DMS53 treated with DMSO at 0.1 percent for 48 hours (cell line): ENCODE measurements at regions not wholly inside any gene's neighbourhood (a gene's known extent, or its start where the extent isn't known, plus 50 kb on each side); places are given as distances from the start of the nearest gene placed in this dataset.
A peak's percentile ranks its signal among the peaks of the same experiment; 100 is the strongest.

ENCODE experiments used
- DNase-seq: peaks from one replicate; lab custom pipeline; 2025; ENCODE audit not compliant: unreplicated experiment; lab: John Stamatoyannopoulos, UW

DNA sequence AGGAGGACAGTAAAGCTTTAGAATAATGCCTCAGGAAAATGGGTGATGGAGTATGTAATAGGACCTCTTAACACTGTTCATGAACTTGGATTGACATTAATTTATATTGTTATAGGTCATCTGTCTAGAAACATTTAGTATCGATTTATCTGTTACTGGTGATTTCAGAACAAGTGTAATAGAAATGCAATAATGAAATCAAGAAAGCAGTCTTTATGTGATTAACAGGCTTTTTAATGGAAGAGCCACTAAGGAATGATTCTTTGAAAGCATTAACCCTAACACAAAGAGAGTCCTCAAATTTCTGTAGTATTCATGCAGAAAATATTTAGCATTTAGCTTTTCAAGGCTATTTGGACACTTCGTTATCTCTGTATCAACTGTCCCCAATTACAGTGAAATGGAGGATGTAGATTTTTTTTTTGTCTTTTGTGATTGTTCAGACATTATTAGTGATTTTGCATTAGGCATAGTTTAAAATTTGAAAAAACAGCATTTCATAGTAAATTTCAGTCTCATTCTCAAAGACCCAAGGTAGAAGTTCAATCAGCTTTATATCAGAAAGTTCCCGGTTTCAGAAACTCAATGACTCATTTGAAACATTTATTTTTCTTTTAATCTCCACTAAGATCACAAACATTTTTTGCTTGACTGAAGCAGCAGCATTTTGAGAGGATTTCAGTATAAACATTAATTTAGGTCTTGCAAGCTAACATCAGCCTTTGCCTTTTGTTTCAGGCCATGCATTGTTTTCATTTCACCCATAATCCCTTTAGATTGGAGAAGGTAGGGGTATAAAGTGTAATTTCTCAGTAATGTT is 56.3 kb downstream of the AGTR2 start:
- DNase-seq: no peak

DNA sequence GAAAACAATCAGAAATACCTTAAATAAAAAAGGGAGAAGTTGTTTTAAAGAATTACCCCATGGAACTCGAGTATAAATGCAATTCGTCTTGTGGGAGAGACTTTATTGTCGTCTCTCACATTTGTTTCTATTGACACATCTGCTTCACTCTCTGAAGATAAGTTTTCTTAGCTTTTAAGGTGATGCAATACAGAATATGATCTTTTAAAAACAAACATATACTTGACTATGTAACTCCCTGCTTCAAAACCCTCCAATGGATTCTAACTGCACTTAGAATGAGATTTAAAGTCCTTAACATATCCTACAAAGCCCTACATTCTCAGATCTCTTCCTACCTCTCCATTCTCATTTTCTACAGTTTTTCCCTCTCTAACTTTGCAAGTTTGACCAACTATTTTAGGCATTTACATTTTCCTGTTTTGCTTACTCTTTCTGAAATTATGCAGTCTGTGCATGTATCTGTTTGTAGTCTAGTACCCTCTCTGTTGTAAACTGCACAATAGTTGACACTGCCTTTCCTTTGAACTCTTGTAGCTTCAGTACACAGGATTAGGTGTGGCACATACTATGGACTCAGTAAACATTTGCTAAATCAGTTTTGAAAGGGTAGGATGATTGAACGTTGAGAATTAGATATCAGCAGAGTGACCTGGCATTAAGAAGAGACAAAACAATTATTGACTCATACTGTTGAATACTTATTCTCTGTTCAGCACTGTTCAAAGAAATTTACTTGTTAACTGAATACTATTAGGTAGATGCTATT is 59.8 kb downstream of the AGTR2 start:
- peak; percentile 65 for DNase-seq

DNA sequence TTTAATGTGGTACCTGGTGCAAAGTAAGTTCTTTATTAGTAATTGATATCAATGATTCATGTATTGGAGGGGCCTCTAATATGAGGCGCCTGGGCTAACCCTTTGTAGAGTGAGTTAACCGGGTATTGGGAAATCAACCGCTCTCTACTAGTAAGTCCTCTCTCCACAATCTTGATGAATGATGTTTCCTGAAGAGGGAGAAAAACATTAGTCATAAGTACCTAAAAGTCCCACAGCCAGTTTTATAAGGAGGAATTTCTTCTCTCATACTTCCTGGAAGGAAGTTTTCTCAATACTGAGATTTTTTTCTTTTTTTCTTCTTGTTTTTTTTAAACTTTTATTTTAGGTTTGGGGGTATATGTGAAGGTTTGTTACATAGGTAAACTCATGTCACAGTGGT is 62.3 kb downstream of the AGTR2 start:
- no peak for DNase-seq

DNA sequence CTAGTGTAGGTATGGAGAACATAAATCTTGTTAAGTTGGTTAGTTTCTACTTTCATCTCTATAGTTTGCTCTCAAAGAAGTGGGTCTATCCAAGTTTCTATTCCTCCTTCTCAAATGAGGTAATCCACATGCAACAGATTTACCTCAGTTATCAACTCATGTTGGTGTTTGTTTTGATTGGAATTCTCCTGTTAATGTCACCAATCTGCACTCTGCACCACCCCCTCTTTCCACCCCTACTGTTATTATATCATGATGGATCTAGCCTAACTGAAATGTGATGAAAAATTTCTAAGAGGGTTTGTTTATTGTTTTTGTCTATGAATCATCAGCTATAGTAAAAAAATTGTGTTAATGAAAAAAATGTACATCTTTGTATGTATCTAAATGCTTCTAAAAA is 66.1 kb downstream of the AGTR2 start:
- DNase-seq: no peak

DNA sequence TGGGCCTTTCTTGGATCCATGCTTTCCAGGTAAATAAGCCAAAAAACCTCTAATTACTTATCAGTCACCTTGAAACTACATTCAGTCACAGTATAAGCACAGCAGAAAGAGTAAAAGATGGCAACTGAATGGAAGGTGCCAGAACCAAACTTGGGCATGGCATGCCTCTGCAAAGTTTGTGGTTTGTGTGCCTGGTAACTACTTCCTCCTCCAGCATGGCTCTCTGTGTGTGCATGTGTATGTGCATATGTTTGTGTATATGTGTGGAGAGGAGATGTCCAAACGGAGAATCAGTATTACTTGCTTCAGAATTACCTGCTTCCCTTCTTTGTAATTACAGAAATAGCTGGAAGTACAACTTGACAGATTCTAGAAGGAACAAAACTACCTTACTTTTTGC is 67.5 kb downstream of the AGTR2 start:
- DNase-seq: no peak

DNA sequence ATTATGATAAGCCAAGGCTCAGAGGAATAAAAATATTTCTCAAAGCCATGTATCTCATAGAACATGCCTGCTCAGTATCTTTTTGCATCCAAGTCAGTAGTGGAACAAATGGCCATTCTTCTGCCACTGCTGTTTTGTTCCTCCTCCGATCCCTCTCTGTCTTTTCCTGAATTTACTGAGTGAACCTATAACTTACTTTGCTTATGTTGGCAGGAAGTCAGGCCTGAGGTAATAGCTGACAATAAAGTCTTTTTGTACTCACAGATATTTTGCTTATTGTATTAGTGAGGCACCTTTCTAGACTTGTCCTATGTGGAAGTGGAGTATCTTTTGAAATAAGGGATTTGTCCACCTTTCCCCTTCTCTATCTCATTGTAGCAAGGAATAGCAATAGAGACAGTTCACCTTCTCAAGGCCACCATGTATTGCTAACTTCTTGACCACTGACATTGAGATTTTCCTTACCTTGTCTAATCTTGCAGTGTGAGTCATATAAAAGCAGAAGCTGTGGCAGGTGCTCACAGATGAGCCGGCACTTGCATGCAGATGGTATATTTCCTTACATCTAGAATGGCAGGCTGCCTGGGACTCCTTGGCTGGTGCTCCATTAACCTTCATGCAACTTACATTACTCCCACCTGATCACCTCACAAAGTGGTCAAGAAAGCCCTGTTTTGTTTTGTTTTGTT is 68.2 kb downstream of the AGTR2 start:
- DNase-seq: peak; percentile 2

DNA sequence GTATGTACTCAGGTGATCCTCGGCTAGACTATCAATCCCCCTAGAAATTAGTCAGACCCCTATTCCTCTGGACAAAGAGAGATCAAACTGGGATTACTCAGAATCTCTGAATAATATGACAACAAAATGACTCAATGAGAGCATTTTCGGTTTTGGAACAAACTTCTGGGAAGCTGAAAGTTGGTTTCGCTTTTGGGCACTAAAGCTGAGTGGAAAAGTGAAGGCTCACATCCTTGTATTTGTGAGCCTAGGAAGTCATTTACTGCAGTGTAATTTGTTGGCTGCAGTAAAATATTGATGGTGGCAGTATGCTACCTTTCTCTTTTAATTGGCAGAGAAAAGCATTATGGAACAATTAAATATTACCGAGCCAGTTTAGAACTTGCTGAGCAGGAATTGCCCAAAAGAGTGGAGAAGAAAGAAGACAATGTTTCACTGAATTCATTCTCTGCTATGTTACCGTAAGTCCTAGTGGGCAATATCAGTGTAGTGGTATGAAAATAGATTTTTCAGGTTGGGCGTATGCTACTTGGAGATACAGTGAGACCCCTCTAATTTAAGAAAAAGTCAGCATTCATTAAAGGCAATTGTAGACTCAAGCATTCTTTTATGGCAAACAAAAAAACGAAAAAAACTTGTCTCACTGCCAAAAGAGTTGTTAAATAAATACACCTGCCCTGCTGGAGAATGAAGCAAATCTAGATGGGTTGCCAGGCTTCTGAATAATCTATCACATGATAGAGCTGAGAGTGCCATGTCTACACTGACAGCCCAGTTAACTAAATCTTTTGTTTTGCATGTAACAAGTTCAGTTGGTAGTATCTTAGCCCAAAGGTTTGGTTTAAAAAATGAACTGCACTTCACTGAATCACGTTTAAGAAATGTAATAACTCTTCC is 69.6 kb downstream of the AGTR2 start:
- DNase-seq: peak; percentile 62

DNA sequence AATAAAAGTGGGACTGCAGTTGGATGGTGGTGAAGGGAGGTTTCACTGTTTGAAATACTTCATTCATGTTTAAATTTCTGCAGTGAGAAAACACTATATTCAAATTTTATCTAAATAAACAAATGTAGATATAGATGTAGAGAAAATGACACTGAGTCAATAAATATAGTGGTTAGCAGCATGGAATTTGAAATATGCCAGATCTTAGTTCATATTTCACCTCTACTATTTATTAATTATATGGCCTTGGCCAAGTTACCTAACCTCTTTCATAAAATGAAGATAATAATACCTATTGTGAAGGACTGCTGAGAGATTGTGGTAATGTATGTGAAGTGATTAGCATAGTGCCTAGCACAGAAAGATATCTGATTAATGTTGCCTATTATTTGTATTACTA is 70.5 kb downstream of the AGTR2 start:
- no peak for DNase-seq

DNA sequence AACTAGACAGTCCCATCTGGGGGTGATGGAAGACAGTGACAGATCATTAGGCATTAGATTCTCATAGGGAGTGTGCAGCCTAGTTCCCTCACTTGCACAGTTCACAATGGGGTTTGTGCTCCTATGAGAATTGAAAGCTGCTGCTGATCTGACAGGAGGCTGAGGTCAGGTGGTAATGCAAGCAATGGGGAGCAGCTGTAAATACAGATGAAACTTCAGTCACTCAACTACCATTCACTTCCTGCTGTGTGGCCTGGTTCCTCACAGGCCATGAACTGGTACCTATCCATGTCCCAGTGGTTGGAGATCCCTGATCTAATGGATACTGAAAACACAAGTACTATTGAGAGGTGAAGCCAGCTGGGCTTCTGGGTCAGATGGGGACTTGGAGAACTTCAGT is 72.5 kb downstream of the AGTR2 start:
- DNase-seq: no peak

DNA sequence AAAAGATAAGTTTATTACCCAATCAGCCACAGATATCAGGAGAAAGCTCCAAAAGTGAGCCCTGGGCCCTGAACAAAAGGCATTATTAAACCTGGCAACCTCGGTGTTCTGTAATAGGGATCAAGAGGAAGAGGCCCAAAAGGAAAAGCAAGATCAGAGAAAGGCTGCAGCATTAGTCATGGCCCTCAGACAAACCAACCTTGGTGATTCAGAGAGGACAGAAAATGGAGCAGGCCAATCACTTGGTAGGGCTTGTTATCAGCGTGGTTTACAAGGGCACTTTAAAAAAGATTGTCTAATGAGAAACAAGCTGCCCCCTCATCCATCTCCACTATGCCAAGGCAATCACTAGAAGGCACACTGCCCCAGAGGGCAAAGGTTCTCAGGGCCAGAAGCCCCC is 75.7 kb downstream of the AGTR2 start:
- no peak for DNase-seq

DNA sequence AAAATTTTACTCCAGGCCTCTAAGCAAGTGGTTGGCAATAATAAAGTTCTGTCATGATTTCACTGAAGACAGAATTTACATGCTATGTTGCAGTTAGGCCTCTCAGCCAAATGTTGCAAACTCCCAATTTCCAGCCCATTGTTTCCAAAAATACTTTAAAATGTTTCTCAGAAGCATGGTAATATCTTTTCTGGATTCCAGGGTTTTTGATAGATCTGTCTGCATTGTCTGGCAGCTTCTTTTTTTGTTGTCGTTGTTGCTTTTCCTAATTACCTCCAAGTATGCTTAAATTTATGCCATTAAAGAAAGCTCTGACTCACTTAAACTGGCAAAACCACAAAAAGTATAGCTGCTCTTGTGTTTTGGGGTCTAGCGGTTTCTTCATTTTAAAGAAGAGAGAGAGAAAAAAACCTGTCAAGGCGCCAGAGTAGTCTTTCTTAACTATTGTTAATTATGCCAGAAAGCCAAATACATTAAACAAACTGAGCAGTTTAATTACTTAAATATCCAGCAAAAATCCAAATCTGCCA is 97.0 kb downstream of the AGTR2 start:
- DNase-seq: no peak

DNA sequence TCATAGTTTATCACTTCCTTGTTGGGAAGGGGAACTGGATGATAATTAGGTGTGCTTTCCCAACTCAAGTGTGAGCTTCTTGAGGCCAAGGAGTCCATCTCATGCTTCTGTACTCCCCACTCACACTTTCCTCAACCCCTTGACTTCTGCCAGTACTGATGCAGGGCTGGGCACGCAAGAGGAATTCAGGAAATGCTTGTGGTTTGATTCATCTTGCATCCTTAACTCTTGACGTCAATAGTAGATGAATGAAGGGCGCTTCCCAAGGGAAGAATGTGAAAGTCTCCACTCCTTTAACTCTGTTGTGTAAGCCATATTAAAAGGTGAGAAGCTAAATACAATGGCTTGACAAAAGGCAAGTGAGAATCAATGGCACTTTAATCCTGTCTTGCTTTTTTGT is 101.8 kb downstream of the AGTR2 start:
- DNase-seq: no peak

DNA sequence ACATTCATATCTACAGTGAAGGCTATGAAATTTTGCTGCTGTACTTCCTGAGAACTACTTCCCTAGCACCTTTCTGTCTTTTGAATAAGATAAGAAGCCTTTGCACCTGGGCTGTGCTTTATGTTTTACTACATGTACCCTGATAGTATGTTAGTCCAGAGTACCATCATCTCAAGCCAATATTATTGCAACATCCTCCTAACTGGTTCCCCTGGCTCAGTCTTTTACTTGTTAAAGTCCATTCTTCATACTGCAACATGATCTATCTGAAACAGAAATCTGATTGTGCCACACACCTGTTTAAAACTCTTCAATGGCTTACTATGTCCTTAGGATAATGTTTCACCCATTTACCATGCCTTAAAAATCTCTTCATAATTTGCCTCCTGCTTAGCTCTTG is 102.3 kb downstream of the AGTR2 start:
- no peak for DNase-seq

DNA sequence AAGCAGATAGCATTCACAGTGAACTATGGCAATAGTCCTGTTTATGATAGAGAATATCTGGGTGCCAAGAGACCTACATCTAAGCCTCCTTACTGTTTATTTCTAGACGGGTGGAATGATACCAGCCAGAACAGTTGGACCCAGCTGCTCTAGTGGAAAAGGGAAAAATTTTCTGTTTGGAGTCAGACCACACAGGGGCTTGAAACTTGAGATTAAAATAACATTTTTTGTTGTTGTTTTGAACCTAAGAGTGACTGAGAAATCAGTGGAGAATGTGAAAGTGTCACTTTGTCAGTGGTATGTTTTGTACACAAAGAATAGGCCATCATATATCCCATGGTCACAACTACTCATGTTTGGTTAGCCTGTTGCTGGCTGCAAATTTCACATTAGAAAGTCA is 105.7 kb downstream of the AGTR2 start:
- DNase-seq: no peak

DNA sequence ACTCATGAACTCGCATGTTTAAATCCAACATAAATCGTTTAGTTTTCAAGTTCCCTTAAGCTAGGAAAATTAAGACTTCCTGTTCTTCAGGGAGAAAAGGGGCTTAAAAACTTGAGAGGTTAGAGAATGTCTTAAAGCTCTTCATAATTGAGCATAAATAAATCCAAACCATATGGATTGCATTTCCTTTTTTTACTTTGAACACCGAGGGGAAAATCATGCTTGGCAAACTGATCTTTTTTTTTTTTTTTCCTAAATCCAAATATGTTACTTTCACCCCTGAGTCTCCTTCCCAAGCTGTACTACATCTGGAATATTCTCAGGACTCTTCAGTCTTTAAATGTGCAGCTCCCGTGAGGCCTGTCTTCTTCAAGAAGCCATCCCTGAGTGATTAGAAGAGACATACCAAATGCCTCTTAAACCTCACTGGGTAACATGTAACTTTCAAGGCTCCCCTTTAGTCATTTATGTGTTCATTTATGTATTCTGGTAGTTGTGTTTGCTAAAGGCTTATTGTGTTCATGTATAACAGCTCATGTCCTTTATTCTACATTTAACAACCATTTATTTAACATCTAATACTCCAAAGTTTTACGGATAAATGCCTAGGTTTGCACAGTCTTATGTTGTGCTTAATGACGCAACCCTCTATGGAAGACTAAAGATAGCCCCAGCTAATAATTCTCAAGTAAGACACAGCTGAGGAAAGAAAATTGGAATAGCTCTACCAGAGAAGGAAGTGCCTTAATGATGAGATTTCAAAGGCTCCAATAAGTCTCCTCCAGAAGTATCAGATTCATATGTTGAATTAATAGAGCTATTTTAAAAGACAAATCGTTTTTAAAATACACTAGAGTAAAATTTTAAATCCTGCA is 107.0 kb downstream of the AGTR2 start:
- no peak for DNase-seq

DNA sequence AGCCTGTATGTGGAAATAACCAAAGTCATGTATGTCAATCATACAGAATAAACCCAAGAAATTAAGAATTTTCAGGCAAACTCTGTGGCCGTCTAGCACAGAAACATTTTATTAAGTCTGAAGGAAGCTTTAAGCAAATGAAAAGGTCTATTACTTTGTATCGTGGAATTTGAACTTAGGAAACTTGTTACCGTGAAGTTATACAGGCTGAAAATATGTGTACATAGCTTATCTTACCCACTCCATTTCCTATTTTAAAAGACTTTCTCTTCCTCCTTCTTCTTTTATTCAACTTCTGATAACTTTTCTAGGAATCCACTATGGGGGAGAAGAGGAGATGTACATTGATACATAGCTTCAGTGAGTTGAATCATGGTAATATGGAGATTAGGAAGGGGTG is 108.3 kb downstream of the AGTR2 start:
- DNase-seq: no peak

DNA sequence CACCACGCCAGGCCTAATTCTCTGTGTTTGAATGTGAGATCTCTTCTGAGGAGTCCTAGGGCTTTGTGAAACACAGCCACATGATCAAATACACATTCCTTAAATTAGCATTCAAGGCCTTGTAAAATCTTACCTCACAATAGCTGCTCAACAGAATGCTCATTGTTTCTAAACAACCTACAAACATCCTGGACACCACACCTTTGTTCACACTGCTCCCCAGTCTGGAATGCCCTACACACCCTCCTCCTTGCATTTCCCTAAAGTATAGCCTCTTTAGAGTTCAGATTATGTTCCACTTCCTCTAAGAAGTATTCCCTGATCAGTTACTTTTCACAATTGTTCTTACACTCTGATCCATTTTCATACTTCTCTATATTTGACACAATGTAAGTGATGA is 110.6 kb downstream of the AGTR2 start:
- no peak for DNase-seq

DNA sequence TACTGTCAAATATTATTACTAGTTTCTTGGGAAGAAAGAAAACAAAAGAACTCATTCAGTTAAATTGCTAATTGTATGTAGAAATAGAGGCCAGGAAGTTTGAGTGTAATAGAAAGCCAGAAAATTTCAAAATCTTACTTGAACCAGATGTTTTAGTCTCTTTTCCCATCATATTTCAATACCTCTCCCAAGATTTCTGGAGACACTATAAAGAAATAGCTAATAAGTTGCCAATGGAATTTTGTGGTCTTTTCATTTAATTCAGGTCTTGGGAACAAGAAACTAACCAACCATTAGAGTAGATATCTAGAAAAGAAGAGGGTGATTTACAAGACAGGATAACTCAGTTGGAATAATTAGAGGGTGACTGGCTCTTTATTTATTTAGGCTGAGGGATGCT is 112.2 kb downstream of the AGTR2 start:
- DNase-seq: no peak

DNA sequence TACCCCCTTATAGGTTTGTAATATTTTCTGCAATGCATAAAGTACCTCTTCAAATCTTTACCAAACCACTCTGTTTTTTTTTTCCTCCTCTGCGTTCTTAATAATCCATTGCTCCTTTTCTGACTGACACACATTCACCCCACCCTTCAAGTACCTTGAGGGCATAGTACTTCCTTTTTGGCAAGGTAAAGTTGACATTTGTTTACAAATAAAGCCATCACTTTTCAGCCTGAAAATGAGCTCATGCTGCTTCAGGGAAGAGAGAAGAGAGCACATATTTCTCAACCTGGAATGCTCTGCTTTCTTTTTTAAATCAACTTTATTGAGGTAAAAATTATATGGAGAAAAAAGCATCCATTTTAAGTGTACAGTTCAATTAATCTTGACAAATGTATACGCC is 113.9 kb downstream of the AGTR2 start:
- DNase-seq: no peak

DNA sequence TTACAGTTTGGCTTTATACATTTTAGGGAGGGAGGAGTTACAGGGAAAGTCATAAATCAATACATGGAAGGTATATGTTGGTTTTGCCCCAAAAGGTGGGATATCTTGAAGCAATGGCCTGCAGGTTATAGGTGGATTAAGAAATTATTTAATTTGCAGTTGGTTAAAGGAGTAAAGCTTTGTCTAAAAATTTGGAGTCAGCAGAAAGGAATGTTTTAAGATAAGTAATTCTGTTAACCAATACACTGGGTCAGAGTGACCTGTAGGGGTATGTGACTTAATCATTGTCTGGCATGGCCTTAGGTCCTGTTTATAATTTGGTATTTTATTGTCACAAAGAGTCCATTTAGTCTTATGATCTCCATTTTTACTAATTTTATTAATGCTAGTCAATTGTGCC is 115.0 kb downstream of the AGTR2 start:
- DNase-seq: no peak
